Upper lobe of left lung (tissue), 4 donors: ENCODE measurements at regions not wholly inside any gene's neighbourhood (a gene's known extent, or its start where the extent isn't known, plus 50 kb on each side); places are given as distances from the start of the nearest gene placed in this dataset.

ENCODE experiments used
- POLR2AphosphoS5 ChIP-seq, 2 donors: sonication (generic); formaldehyde crosslinking; IDR thresholded peaks; one replicate each; pipeline ENCODE4 v1.5.1; 2017; ENCODE audit warnings: antibody characterized with exemption in 2 of 2
- TF ChIP-seq, protein P1 (sequence below), 6 experiments: fragments of 450-650 bp in 4 of 6; fragments of 200-600 bp in 2 of 6; sonication (generic) in 2 of 6; IDR thresholded peaks; one replicate each; pipeline ENCODE4 v1.5.1; 2016 to 2019; ENCODE audit warnings: antibody characterized with exemption in 6 of 6

DNA sequence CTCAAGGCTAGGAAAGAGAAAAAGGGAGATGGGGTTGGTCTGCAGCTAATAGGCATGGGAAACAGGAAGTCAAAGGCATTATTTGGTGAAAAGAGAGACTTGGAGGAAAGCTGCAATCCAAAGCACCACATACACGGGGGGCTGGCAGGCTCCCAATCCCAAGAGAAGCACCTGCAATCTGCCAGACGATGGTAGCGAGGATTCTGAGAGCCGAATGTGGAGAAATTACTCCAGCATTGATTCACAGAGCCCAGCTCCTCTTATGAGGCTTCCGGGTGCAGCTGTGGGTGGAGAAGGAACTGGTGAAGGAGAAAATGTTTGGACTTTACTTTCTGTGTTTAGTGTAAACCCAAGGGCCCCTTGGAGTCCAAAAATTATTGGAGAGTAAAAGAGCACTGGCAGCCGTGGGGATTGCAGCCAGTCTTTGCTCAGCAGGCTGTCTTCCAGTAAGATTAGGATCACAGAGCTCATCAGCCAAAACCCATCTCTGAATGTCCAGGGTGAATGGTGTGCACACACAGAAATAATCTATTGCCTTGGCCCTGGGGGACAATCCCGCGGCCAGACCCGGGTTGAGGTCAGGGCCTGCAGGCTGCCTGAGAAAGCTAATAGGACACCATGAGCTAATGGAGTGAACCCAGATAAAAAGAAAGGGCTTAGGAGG is 197.6 kb downstream of the KIT start:
- TF ChIP-seq, protein P1, sequence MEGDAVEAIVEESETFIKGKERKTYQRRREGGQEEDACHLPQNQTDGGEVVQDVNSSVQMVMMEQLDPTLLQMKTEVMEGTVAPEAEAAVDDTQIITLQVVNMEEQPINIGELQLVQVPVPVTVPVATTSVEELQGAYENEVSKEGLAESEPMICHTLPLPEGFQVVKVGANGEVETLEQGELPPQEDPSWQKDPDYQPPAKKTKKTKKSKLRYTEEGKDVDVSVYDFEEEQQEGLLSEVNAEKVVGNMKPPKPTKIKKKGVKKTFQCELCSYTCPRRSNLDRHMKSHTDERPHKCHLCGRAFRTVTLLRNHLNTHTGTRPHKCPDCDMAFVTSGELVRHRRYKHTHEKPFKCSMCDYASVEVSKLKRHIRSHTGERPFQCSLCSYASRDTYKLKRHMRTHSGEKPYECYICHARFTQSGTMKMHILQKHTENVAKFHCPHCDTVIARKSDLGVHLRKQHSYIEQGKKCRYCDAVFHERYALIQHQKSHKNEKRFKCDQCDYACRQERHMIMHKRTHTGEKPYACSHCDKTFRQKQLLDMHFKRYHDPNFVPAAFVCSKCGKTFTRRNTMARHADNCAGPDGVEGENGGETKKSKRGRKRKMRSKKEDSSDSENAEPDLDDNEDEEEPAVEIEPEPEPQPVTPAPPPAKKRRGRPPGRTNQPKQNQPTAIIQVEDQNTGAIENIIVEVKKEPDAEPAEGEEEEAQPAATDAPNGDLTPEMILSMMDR (IDR thresholded peaks at IDR 0.05): no peak
- no peak for TF ChIP-seq POLR2AphosphoS5 (IDR thresholded peaks at IDR 0.05)
